ENCODE measurements at regions not wholly inside any gene's neighbourhood (a gene's known extent, or its start where the extent isn't known, plus 50 kb on each side); places are given as distances from the start of the nearest gene placed in this dataset.

DNA sequence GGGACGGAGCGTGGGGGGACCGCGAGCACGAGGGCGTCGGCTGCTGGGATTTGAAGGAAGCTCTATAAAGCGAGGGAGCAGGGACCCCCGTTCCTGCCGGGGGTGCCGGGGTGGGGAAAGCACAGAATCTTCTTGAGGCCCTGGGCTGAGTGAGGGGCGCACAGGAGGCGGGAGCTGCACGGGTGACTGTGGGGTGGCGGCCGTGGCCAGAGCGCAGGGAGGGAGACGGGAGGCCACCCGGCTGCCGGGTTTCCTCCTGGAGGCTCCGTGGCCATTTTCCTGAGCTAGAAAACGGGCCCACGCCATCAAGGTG is 385.1 kb downstream of the SMOC2 start:
- TF ChIP-seq CTCF (IDR thresholded peaks at IDR 0.05) (no peak), POLR2A (IDR thresholded peaks at IDR 0.05) (no peak)
